GM12878 (cell line): ENCODE measurements at regions not wholly inside any gene's neighbourhood (a gene's known extent, or its start where the extent isn't known, plus 50 kb on each side); places are given as distances from the start of the nearest gene placed in this dataset.

Experiments used
- ATF2 ChIP-seq: IDR thresholded peaks from 2 replicates; pipeline ENCODE4 v1.6.1; 2012; ENCODE audit warnings: low read length, inconsistent platforms
- CEBPB ChIP-seq, 2 experiments: fragments of 150-350 bp in 1 of 2; IDR thresholded peaks; 2 replicates each; pipeline ENCODE4 v1.6.1; 2012 to 2014; ENCODE audit warnings: low read depth in 2 of 2, low read length in 2 of 2, borderline replicate concordance in 1 of 2, inconsistent platforms in 1 of 2
- CTCF ChIP-seq, 3 experiments: IDR thresholded peaks in 2 of 3; conservative IDR thresholded peaks in 1 of 3; 2 replicates each; pipeline ENCODE4 v1.5.1; 2011; ENCODE audit warnings: low read depth in 3 of 3, low read length in 3 of 3, mild to moderate bottlenecking in 3 of 3, control low read depth in 2 of 3, moderate library complexity in 2 of 3, inconsistent platforms in 1 of 3, mixed read lengths in 1 of 3; ENCODE audit not compliant: control insufficient read depth in 2 of 3, insufficient read depth in 1 of 3; ENCODE audit errors: extremely low read depth in 1 of 3
- EGR1 ChIP-seq, 2 experiments: IDR thresholded peaks; 1 replicate in 1 of 2; 2 replicates in 1 of 2; pipeline ENCODE4 v1.6.1; 2011 to 2012; ENCODE audit warnings: low read depth in 2 of 2, low read length in 2 of 2, borderline replicate concordance in 1 of 2, mild to moderate bottlenecking in 1 of 2, moderate library complexity in 1 of 2
- ELK1 ChIP-seq: IDR thresholded peaks from 2 replicates; pipeline ENCODE4 v1.6.1; 2012; ENCODE audit warnings: low read depth, low read length, improper control_type of control experiment
- ETV6 ChIP-seq, 2 experiments: fragments of 450-650 bp in 1 of 2; IDR thresholded peaks in 1 of 2; conservative IDR thresholded peaks in 1 of 2; 2 replicates each; pipeline ENCODE4 v1.6.1; 2014; ENCODE audit warnings: antibody characterized with exemption in 1 of 2, borderline replicate concordance in 1 of 2, low read depth in 1 of 2, mild to moderate bottlenecking in 1 of 2, moderate library complexity in 1 of 2
- EZH2 ChIP-seq: IDR thresholded peaks from 2 replicates; pipeline ENCODE4 v1.6.1; 2012; ENCODE audit warnings: low read depth, mild to moderate bottlenecking, control low read depth, inconsistent platforms, low read length, borderline replicate concordance; ENCODE audit not compliant: control insufficient read depth
- MEF2A ChIP-seq: IDR thresholded peaks from 2 replicates; pipeline ENCODE4 v1.6.1; 2011; ENCODE audit warnings: low read depth, mild to moderate bottlenecking, low read length, moderate library complexity; ENCODE audit not compliant: insufficient read depth
- NFYA ChIP-seq: IDR thresholded peaks from 2 replicates; pipeline ENCODE4 v1.6.1; 2011; ENCODE audit warnings: low read depth, mild to moderate bottlenecking, low read length, improper control_type of control experiment, borderline replicate concordance
- POLR2A ChIP-seq: IDR thresholded peaks from 2 replicates; pipeline ENCODE4 v1.6.1; 2011; ENCODE audit warnings: low read depth, mild to moderate bottlenecking, low read length
- POLR2AphosphoS5 ChIP-seq: IDR thresholded peaks from 2 replicates; pipeline ENCODE4 v1.6.1; 2011; ENCODE audit warnings: mild to moderate bottlenecking, low read length, inconsistent platforms
- REST ChIP-seq: IDR thresholded peaks from 2 replicates; pipeline ENCODE4 v1.6.1; 2012; ENCODE audit warnings: mild to moderate bottlenecking, low read depth, low read length
- YY1 ChIP-seq: IDR thresholded peaks from 2 replicates; pipeline ENCODE4 v1.6.1; 2011; ENCODE audit warnings: low read depth, mild to moderate bottlenecking, low read length
- ZNF384 ChIP-seq: IDR thresholded peaks from 2 replicates; pipeline ENCODE4 v1.6.1; 2012; ENCODE audit warnings: low read depth, mild to moderate bottlenecking, low read length, improper control_type of control experiment, borderline replicate concordance

- TF ChIP-seq POLR2A (no peak), ZNF384 (no peak), YY1 (no peak), REST (no peak), EZH2 (no peak), ELK1 (no peak), EGR1 (IDR thresholded peaks at IDR 0.05; ENCODE audit: borderline replicate concordance in 1 of 2, low read depth in 2 of 2, low read length in 2 of 2) (no peak), CTCF (IDR thresholded peaks at IDR 0.05 in 2 of 3, conservative IDR thresholded peaks at IDR 0.05 in 1 of 3; ENCODE audit: control insufficient read depth in 2 of 3, extremely low read depth in 1 of 3, insufficient read depth in 1 of 3, low read depth in 3 of 3, low read length in 3 of 3) (no peak), CEBPB (IDR thresholded peaks at IDR 0.05; ENCODE audit: borderline replicate concordance in 1 of 2, low read depth in 2 of 2, low read length in 2 of 2) (no peak), ETV6 (conservative IDR thresholded peaks at IDR 0.05 in 1 of 2, IDR thresholded peaks at IDR 0.05 in 1 of 2; ENCODE audit: borderline replicate concordance in 1 of 2, low read depth in 1 of 2) (no peak), MEF2A (no peak), POLR2AphosphoS5 (no peak), ATF2 (no peak), NFYA (no peak)
Measured at GRCh38 chr13:89827552-89827951, 1519.9 kb upstream of the MIR17HG start.
